Esophagus muscularis mucosa (tissue), 4 donors: ENCODE measurements at regions not wholly inside any gene's neighbourhood (a gene's known extent, or its start where the extent isn't known, plus 50 kb on each side); places are given as distances from the start of the nearest gene placed in this dataset.

Source experiments
- CTCF ChIP-seq, 3 experiments: fragments of 200-600 bp in 2 of 3; fragments of 450-650 bp in 1 of 3; sonication (generic) in 2 of 3; IDR thresholded peaks; one replicate each; pipeline ENCODE4 v1.5.1; 2017 to 2019; ENCODE audit warnings: antibody characterized with exemption in 3 of 3, mild to moderate bottlenecking in 2 of 3, moderate library complexity in 1 of 3
- EP300 ChIP-seq: sonication (generic); formaldehyde crosslinking; IDR thresholded peaks from one replicate; pipeline ENCODE4 v1.6.1; 2017; ENCODE audit warnings: antibody characterized with exemption
- POLR2A ChIP-seq: fragments of 450-650 bp; IDR thresholded peaks from one replicate; pipeline ENCODE4 v1.6.1; 2017; ENCODE audit warnings: antibody characterized with exemption, moderate library complexity, mild to moderate bottlenecking, low read depth
- POLR2AphosphoS5 ChIP-seq, 2 donors: sonication (generic); formaldehyde crosslinking; IDR thresholded peaks; one replicate each; pipeline ENCODE4 v1.6.1; 2017; ENCODE audit warnings: antibody characterized with exemption in 2 of 2

DNA sequence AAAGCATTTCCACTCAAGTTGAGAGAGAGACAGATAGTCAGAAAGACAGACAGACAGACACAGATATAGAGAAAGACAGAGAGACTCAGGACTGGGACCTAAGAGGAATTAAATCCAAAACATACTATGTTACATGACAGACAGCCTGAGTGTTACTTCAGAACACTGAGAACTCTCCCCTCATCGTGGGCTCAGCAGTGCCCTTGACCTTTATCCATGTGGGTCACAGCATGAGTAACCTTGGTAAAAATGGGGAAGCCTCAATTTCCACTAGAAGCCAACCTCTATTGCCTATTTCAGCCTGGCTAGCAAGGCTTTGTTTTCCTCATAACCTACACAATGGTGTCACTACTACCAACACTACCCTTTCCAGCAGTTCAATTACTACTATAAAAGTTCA lies 81.9 kb upstream of the TRABD2B start:
- TF ChIP-seq POLR2A: no peak
- TF ChIP-seq POLR2AphosphoS5 (IDR thresholded peaks at IDR 0.05): no peak
- TF ChIP-seq CTCF (IDR thresholded peaks at IDR 0.05): no peak
- TF ChIP-seq EP300: no peak
